ENCODE measurements at regions not wholly inside any gene's neighbourhood (a gene's known extent, or its start where the extent isn't known, plus 50 kb on each side); places are given as distances from the start of the nearest gene placed in this dataset.

GRCh38 chr9:13568841-13569601 is 289.5 kb upstream of the MPDZ start:
- peak overlapping the region; percentile 38 for H3K4me3 ChIP-seq (ENCODE audit: low read depth, low read length)

DNA sequence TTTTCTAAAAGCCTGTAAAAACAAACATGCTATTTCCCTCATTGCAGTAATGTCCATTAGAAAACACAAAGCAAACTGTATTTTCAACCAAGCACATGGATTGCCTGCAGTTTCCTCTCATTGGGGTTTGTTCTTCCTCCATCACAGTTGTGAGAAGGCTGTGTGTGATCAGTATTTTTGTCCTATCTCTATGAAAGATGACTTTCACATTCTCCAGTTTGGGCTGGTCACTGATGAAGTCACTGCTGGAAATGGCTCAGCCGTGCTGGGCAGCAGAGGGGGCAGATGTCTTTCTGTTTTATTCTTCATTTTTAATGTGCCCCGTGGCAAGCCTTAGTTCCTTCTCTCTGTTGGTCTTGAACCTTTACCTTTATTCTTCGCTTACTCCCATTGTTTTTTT is 288.9 kb upstream of the MPDZ start:
- peak overlapping the region; percentile 38 for H3K4me3 ChIP-seq (ENCODE audit: low read depth, low read length)

- no peak overlapping the region for H3K4me3 ChIP-seq (ENCODE audit: low read depth, low read length)
These were observed 288.3 kb upstream of the MPDZ start for GRCh38 chr9:13567833-13568232.

DNA sequence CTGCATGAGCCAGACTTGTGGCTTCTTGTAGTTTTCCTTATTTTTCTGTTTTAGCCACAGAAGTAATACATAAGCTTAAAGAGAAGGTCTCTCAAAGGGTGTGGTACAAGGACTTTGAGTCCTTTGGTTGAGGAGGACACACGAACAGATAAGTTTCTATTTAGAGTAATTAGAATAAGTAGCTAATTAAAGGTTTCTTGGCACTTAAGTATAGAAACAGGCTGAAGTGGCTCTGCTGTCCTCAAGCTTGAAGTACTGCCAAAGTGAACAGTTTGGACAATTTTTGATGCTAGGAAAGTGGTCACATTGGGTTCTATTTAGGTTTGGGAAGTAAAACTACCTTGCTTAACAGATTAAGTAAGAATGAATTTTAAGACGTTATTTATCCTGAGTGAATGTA is 278.3 kb upstream of the MPDZ start:
- H3K4me3 ChIP-seq (ENCODE audit: low read depth, low read length), result no peak overlapping the region

- no peak overlapping the region for H3K4me3 ChIP-seq (ENCODE audit: low read depth, low read length)
These were observed 277.2 kb upstream of the MPDZ start for GRCh38 chr9:13556656-13557055.

DNA sequence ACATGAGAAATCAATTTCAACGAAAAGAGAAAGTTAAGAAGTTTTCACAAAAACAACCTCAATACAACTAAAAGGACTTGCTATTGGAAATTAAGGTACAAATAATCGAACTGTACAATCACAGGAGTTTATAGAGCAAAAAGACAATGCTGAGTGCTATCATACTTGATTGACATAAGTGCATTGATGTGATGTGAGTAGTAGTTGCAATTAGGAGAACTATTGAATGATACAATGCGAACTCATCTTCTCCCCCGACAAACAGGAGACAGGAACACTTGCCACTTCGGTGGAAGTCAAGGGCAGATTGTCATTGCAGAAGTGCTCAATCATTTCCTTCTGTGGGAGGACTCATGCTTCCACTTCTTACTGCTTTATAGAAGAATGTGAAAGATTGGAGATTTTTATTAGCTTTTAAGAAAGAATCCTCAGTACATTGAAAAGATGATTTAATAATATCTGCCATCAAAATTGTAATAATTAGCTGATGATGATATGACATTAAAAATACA is 276.6 kb upstream of the MPDZ start:
- H3K4me3 ChIP-seq (ENCODE audit: low read depth, low read length), result no peak overlapping the region

DNA sequence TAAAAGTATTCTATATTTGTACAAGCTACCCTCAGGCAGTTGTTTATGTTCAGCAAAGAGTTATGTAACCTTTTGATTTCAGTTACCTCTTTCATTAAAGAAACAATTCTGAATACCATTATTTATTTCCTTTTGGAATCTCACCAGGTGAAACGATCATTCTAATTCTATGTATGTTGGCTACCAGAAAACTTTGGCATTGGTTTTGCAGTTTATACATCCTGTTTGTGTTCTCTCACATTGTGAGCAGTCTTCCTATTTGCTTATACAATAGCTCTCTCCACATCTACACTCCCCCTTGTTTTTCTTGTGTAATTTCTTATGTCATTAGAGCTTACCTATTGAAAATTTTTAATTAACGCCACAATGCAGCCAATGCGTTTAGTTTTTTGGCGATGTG is 276.0 kb upstream of the MPDZ start:
- H3K4me3 ChIP-seq (ENCODE audit: low read depth, low read length), result no peak overlapping the region

- no peak overlapping the region for H3K4me3 ChIP-seq (ENCODE audit: low read depth, low read length)
These were observed 275.1 kb upstream of the MPDZ start for GRCh38 chr9:13554626-13555025.

- no peak overlapping the region for H3K4me3 ChIP-seq (ENCODE audit: low read depth, low read length)
These were observed 273.2 kb upstream of the MPDZ start for GRCh38 chr9:13552606-13553215.

DNA sequence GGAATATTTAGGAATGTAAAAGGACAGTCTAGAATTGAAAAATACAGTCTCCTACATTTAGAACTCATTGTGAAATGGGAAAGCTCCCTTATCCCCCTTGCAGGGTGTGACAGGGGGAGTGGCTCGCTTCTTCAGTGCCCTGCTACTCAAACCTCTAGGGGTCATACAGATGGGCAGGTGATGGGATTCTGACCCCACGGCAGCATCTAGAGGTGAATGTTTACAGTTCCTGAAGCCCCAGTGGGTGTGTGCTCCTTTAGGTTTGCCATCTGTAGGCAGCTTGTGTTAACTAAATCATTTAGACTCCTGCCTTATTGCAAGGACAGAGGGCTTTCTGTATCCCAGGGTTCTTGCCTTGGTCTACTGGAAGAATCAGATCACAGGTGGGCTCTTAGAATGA is 271.0 kb upstream of the MPDZ start:
- H3K4me3 ChIP-seq (ENCODE audit: low read depth, low read length), result no peak overlapping the region

DNA sequence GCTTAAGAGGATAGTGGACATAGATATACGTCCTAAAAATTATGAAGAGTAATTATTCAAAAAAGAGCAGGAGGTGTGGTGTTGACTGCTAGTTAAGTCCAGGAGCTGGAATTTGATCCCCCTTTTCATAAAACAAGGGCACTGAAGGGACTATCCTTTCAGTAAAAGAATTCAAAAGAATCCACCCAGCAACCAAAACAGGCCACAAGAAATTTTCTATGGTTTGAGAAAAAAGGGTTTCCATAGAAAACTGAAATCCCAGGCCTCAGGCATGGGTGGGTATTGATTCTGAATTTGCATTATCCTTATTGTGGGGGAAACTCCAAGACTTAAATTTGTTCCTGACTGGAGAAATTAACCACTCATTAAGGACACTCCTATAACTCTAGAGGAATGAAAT is 269.0 kb upstream of the MPDZ start:
- no peak overlapping the region for H3K4me3 ChIP-seq (ENCODE audit: low read depth, low read length)

DNA sequence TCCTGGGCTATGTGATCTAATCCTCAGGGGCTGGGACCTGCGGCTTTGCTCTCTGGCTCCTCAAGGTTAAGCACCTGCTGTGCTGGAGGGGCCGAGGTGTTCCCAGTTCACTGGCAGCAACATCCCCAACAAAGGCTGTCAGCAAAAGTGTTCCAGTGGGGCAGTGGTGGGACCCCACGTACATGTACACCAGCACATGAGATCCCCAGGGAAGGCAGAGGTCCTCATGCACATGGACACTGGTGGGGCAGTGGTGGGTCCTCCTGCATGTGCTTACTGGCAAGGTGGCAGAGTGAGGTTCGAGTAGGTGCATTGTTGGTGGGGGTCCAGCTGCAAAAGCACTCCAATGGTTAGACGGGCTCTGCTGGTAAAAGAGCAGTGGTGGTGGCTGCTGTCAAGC is 255.6 kb upstream of the MPDZ start:
- H3K4me3 ChIP-seq (ENCODE audit: low read depth, low read length), result no peak overlapping the region

- no peak overlapping the region for H3K4me3 ChIP-seq (ENCODE audit: low read depth, low read length)
These were observed 254.5 kb upstream of the MPDZ start for GRCh38 chr9:13534006-13534405.

- no peak overlapping the region for H3K4me3 ChIP-seq (ENCODE audit: low read depth, low read length)
These were observed 252.9 kb upstream of the MPDZ start for GRCh38 chr9:13532407-13532806.

DNA sequence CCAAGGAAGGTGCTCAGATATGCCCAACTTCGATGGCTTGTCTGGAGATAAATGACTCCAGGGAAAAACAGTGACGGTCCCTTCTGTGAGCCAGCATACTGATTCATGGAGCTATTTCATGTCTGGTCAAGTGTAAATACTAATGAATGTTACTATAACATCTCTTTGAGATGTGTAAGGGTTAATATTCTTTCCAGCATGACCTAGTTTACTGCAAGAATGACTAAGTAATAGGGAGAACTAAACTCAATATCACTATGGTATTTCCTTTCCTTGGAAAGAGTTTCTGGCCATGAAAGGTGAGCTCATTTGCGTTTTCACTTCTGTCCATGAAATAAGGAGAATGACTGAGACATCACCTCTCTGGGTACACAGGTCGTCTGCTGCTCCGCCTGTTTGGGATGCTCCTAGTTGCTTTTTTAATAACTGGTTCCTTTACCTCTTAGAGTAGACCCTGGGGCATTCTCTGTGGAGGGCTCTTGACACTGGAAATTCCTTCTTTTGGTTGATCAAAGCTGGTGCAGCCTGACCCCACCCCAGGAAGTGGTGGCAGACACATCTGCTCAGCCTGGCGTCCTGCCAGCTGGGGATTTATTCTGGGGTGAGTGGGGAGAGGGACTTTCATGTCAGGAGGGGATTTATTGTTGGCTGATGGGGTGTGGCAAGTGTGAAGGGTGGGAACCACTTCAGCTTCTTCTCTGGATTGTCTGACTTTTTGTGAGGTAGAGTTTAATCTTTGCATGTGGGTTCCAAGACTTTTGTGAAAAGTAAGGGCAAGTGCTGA is 250.0 kb upstream of the MPDZ start:
- no peak overlapping the region for H3K4me3 ChIP-seq (ENCODE audit: low read depth, low read length)

DNA sequence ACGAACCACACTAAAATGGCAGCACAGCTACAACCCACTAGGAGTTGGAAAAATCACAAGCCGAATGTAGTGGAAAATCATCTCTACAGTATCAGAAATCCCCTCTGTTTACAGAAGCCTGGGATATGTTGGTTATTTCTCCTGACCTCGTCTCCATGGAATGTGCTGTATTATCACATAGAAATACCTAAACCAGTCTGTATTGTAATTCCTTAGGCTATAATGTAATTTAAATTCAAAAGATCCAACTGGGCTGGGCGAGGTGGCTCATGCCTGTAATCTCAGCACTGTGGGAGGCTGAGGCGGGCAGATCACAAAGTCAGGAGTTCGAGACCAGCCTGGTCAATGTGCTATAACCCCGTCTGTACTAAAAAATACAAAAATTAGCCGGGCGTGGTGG is 244.8 kb upstream of the MPDZ start:
- no peak overlapping the region for H3K4me3 ChIP-seq (ENCODE audit: low read depth, low read length)

- H3K4me3 ChIP-seq (ENCODE audit: low read depth, low read length), result no peak overlapping the region
These were observed 240.6 kb upstream of the MPDZ start for GRCh38 chr9:13520069-13520468.

DNA sequence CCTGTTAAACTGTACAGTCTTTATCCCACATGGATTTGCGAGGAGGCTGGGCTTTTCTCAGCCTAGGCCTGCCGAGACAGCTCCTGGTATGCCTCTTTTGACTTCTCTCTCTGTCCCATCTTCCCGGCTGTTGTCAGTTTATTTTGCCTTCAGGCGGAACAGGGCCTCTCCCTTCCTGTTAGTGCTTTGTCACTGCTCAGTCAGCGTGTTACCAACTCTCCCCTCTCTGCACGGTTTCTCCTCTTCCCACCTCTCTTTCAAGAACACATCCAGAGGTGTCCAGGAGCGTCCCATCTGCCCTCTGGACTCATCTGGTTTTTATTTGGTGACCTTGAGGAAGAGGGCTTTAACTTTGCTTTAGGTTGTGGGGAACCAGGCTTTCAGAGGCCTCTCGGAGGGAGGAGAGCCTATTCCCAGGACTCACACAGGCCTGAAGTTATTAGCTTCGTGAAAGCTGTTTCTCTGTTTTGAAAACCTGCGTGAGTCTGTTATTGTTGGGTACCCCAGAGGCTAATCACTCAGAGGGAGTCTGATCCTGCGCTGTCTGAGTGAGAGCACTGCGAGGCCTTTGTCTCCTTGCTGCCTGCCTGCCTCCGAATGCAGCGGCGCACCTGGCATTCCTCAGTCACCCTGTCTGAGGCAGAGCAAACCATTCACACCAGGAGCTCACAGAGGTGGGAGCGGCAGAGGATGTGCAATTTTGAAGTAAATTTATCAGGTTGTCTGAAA is 234.4 kb upstream of the MPDZ start:
- H3K4me3 ChIP-seq (ENCODE audit: low read depth, low read length), result no peak overlapping the region

DNA sequence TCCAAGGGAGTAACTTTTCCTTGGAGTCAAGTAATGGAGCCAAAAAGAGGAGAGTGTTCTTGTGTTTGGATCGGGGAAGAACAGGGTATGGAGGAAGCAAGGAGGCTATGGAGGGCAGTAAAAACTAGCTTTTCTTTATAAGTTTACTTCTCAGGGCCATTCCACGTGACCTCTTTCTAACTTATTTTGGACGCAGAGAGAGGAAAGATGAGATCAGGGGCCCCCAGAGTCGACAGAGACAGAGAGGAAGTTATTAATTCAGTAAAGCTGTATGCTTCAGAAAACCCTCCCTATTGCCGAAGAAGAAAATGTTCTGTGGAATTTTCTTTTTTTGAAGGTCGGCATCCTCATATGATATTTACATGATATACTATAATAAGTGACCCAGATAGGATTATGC is 233.8 kb upstream of the MPDZ start:
- no peak overlapping the region for H3K4me3 ChIP-seq (ENCODE audit: low read depth, low read length)

DNA sequence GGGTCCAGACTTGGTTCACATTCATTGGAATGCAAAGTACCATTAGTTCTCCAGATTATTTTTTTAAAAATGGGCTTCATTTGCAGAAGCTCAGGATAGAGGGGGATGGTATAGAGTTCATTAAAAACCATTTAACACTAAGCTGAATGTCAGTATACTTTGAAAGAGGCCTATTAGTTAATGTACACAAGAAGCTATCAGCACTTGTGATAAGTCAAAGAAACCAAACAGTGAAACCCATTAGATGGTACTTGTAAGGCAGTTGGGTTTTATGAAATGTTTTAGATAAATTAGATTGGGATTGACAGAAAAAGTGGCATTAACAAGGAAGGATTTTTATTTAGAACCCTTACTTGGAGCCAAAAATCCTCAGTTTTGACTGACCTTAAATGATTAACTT is 229.2 kb upstream of the MPDZ start:
- H3K4me3 ChIP-seq (ENCODE audit: low read depth, low read length), result no peak overlapping the region

DNA sequence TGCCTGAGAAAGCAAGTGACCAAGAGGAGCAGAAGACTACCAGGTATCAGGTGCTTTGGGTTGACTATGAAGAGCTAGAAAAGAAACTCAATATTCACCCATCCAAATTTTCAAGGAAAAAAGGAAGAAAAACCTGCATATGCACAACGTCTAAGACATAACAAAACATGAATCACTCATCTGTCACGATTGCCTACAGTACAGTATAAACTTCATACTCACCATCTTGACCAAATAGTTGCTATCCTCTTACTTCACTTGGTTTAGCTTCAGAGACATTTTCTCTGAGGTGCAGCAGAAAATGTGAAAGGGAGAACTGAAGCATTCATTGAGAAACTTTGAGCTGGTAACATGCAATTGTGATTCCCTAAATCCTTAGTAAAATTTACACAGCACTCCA is 228.6 kb upstream of the MPDZ start:
- H3K4me3 ChIP-seq (ENCODE audit: low read depth, low read length), result no peak overlapping the region

Data from iPS-11a (cell line).